DND-41 (cell line): ENCODE measurements at regions not wholly inside any gene's neighbourhood (a gene's known extent, or its start where the extent isn't known, plus 50 kb on each side); places are given as distances from the start of the nearest gene placed in this dataset.

Experiments used
- ATAC-seq: fragments of 200-7000 bp; cut with Tn5 transposase; 3 replicates; pipeline ENCODE4 v1.9.1; 2021; ENCODE audit warnings: low read depth; ENCODE audit not compliant: insufficient read depth
- DNase-seq: peaks from one replicate; pipeline ENCODE4 v3.0.0-alpha.2; 2020
- H2AFZ ChIP-seq: 2 replicates; pipeline ENCODE4 v1.6.0; 2012; ENCODE audit warnings: low read depth, low read length
- H3K27ac ChIP-seq: 2 replicates; pipeline ENCODE4 v1.5.1; 2012; ENCODE audit warnings: low read length, inconsistent platforms
- H3K27me3 ChIP-seq: fragments of 200-600 bp; sonication (generic); 2 replicates; pipeline ENCODE4 v1.6.0; 2012; ENCODE audit warnings: low read length, mild to moderate bottlenecking, inconsistent platforms; ENCODE audit not compliant: insufficient read depth, poor library complexity
- H3K36me3 ChIP-seq: 2 replicates; pipeline ENCODE4 v1.5.1; 2012; ENCODE audit warnings: low read length, inconsistent platforms; ENCODE audit not compliant: insufficient read depth
- H3K4me1 ChIP-seq: 2 replicates; pipeline ENCODE4 v1.5.1; 2012; ENCODE audit warnings: mild to moderate bottlenecking, low read length; ENCODE audit not compliant: insufficient read depth
- H3K4me2 ChIP-seq: 2 replicates; pipeline ENCODE4 v1.6.0; 2012; ENCODE audit warnings: mild to moderate bottlenecking, moderate library complexity, low read length, inconsistent platforms; ENCODE audit not compliant: insufficient read depth
- H3K4me3 ChIP-seq, 2 experiments: fragments of 200-600 bp in 1 of 2; shearing (Covaris generic) in 1 of 2; 2 replicates each; pipeline ENCODE4 v1.5.1; 2012 to 2016; ENCODE audit warnings: inconsistent platforms in 2 of 2, low read length in 2 of 2, mild to moderate bottlenecking in 2 of 2, low read depth in 1 of 2, moderate library complexity in 1 of 2
- H3K79me2 ChIP-seq: 2 replicates; pipeline ENCODE4 v1.6.0; 2012; ENCODE audit warnings: low read length, inconsistent platforms; ENCODE audit not compliant: insufficient read depth
- H3K9ac ChIP-seq: 2 replicates; pipeline ENCODE4 v1.6.0; 2012; ENCODE audit warnings: low read depth, mild to moderate bottlenecking, inconsistent platforms, low read length, moderate library complexity
- H3K9me3 ChIP-seq: 2 replicates; pipeline ENCODE4 v1.5.1; 2012; ENCODE audit warnings: low read length, moderate library complexity, mild to moderate bottlenecking, inconsistent platforms; ENCODE audit not compliant: insufficient read depth, severe bottlenecking
- H4K20me1 ChIP-seq: 2 replicates; pipeline ENCODE4 v1.6.0; 2012; ENCODE audit warnings: low read length; ENCODE audit not compliant: insufficient read depth
- CTCF ChIP-seq: IDR thresholded peaks from 2 replicates; pipeline ENCODE4 v1.5.1; 2012; ENCODE audit warnings: borderline replicate concordance, low read length, moderate library complexity, mild to moderate bottlenecking; ENCODE audit not compliant: poor library complexity, severe bottlenecking; ENCODE audit errors: extremely low read depth
- EZH2 ChIP-seq: IDR thresholded peaks from 3 replicates; pipeline ENCODE4 v1.6.1; 2012; ENCODE audit warnings: borderline replicate concordance, low read depth, mild to moderate bottlenecking, moderate library complexity, low read length, inconsistent platforms; ENCODE audit not compliant: severe bottlenecking

GRCh38 chr2:48250474-48250844, 64.0 kb upstream of the FOXN2 start:
- no peak for DNase-seq
- no peak overlapping the region for H3K9ac ChIP-seq
- H3K36me3 ChIP-seq, result no peaks in the 10 kb centered on the region
- no peak overlapping the region for H3K4me3 ChIP-seq
- H2AFZ ChIP-seq, result no peak overlapping the region
- TF ChIP-seq CTCF (no peak), EZH2 (no peak)
- H3K27me3 ChIP-seq, result no peaks in the 10 kb centered on the region
- H3K79me2 ChIP-seq, result no peaks in the 10 kb centered on the region
- no peak overlapping the region for H3K27ac ChIP-seq
- no peak for ATAC-seq
- H3K4me1 ChIP-seq, result no peaks in the 10 kb centered on the region
- no peak overlapping the region for H3K4me2 ChIP-seq
- no peaks in the 10 kb centered on the region for H4K20me1 ChIP-seq
- no peaks in the 10 kb centered on the region for H3K9me3 ChIP-seq

GRCh38 chr2:48250943-48251342, 63.5 kb upstream of the FOXN2 start:
- no peak overlapping the region for H2AFZ ChIP-seq
- DNase-seq (no peak), ATAC-seq (no peak)
- no peak overlapping the region for H3K9ac ChIP-seq
- no peak overlapping the region for H3K4me2 ChIP-seq
- no peaks in the 10 kb centered on the region for H3K79me2 ChIP-seq
- no peaks in the 10 kb centered on the region for H3K4me1 ChIP-seq
- H3K4me3 ChIP-seq, result no peak overlapping the region
- no peaks in the 10 kb centered on the region for H3K36me3 ChIP-seq
- H3K27me3 ChIP-seq, result peaks cover 2% of the 10 kb centered on the region
- no peak overlapping the region for H3K27ac ChIP-seq
- no peak for TF ChIP-seq CTCF
- TF ChIP-seq EZH2, result no peak
- no peaks in the 10 kb centered on the region for H3K9me3 ChIP-seq
- no peaks in the 10 kb centered on the region for H4K20me1 ChIP-seq

DNA sequence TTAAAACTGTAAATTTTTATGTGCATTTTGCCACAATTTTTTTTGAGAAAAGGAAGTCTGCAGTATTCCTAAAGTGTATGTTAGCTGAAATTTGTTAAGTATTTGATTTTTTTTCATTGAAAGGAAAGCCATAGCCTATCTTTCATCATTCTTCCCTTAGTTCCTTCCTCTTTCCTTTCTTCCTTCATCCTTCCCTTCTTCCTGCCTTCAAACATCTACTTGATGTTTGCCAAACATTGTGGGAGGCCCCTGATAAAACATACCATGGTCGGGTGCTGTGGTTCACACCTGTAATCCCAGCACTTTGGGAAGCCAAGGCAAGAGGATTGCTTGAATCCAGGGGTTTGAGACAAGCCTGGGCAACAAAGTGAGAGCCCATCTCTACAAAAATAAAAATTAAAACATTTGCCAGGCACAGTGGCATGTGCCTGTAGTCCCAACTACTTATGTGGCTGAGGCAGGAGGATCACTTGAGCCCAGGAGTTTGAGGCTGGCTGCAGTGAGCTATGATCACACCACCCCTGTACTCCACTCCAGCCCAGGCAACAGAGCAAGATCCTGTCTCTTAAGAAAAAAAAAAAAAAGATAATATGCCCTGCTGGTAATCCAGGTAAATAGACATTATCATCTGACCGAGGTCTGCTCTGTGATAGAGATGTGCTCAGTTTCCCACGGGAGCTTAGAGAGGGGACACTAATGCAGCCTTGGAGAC, 62.9 kb upstream of the FOXN2 start:
- no peak for TF ChIP-seq CTCF
- no peak for TF ChIP-seq EZH2
- no peaks in the 10 kb centered on the region for H4K20me1 ChIP-seq
- no peak overlapping the region for H3K4me3 ChIP-seq
- ATAC-seq (no peak), DNase-seq (no peak)
- H2AFZ ChIP-seq, result no peak overlapping the region
- H3K9me3 ChIP-seq, result no peaks in the 10 kb centered on the region
- H3K27me3 ChIP-seq, result peaks cover 4% of the 10 kb centered on the region
- H3K4me1 ChIP-seq, result no peaks in the 10 kb centered on the region
- no peaks in the 10 kb centered on the region for H3K79me2 ChIP-seq
- no peaks in the 10 kb centered on the region for H3K36me3 ChIP-seq
- H3K9ac ChIP-seq, result no peak overlapping the region
- no peak overlapping the region for H3K27ac ChIP-seq
- H3K4me2 ChIP-seq, result no peak overlapping the region
